NOMO-1 treated with dmso at 0.1 percent for 144 hours (cell line): ENCODE measurements at regions not wholly inside any gene's neighbourhood (a gene's known extent, or its start where the extent isn't known, plus 50 kb on each side); places are given as distances from the start of the nearest gene placed in this dataset.

Source experiments
- DNase-seq: peaks from one replicate; lab custom pipeline; 2025; ENCODE audit not compliant: unreplicated experiment; lab: John Stamatoyannopoulos, UW

- no peak for DNase-seq
These were observed 60.9 kb upstream of the SESN3 start for GRCh38 chr11:95291946-95292345.

GRCh38 chr11:95289378-95290101 lies 58.5 kb upstream of the SESN3 start:
- DNase-seq, result no peak

GRCh38 chr11:95284057-95285052 lies 53.4 kb upstream of the SESN3 start:
- DNase-seq, result no peak

GRCh38 chr11:95283650-95284049 lies 52.6 kb upstream of the SESN3 start:
- no peak for DNase-seq

GRCh38 chr11:95283146-95283545 lies 52.1 kb upstream of the SESN3 start:
- DNase-seq, result no peak

GRCh38 chr11:95282291-95282751 lies 51.3 kb upstream of the SESN3 start:
- DNase-seq, result peak; percentile 76
